Glutamatergic neuron (in vitro differentiated cells): ENCODE measurements at regions not wholly inside any gene's neighbourhood (a gene's known extent, or its start where the extent isn't known, plus 50 kb on each side); places are given as distances from the start of the nearest gene placed in this dataset.
"Not testable (repeated sequence)": the region's sequence is repeated elsewhere in the genome, so short reads cannot be mapped to it uniquely, and the experiment has no call there.

Experiments
- DNase-seq: peaks from one replicate; pipeline ENCODE4 v3.0.0; 2022
- H3K27ac Mint-ChIP-seq: one replicate; pipeline ENCODE4 v1.8.0; 2020; ENCODE audit warnings: mild to moderate bottlenecking, mixed read lengths, inconsistent platforms; ENCODE audit not compliant: unreplicated experiment
- H3K27me3 Mint-ChIP-seq: one replicate; pipeline ENCODE4 v1.8.0; 2020; ENCODE audit warnings: mild to moderate bottlenecking, moderate library complexity, mixed read lengths, inconsistent platforms; ENCODE audit not compliant: unreplicated experiment
- H3K36me3 Mint-ChIP-seq: one replicate; pipeline ENCODE4 v1.8.0; 2020; ENCODE audit warnings: mild to moderate bottlenecking, mixed read lengths, inconsistent platforms; ENCODE audit not compliant: unreplicated experiment
- H3K4me1 Mint-ChIP-seq: one replicate; pipeline ENCODE4 v1.8.0; 2020; ENCODE audit warnings: mild to moderate bottlenecking, low read depth, mixed read lengths, inconsistent platforms; ENCODE audit not compliant: unreplicated experiment
- H3K4me3 Mint-ChIP-seq: one replicate; pipeline ENCODE4 v1.8.0; 2020; ENCODE audit warnings: mild to moderate bottlenecking, mixed read lengths, inconsistent platforms; ENCODE audit not compliant: unreplicated experiment
- H3K9me3 Mint-ChIP-seq: one replicate; pipeline ENCODE4 v1.8.0; 2020; ENCODE audit warnings: mild to moderate bottlenecking, moderate library complexity, mixed read lengths, inconsistent platforms; ENCODE audit not compliant: unreplicated experiment
- CTCF ChIP-seq: fragments of 200-600 bp; sonication (generic); IDR thresholded peaks from one replicate; pipeline ENCODE4 v1.5.0; 2021; ENCODE audit not compliant: partially characterized antibody, unreplicated experiment

GRCh38 chr4:152188801-152189200 lies 347.1 kb downstream of the FBXW7 start:
- DNase-seq: no peak
- Mint-ChIP-seq H3K4me1 (peaks cover 13% of the 10 kb centered on the region), H3K36me3 (no peaks in the 10 kb centered on the region), H3K4me3 (no peak overlapping the region), H3K27ac (no peak overlapping the region), H3K27me3 (peaks cover 6% of the 10 kb centered on the region), H3K9me3 (peaks cover 1% of the 10 kb centered on the region)
- TF ChIP-seq CTCF: no peak

- Mint-ChIP-seq H3K27me3 (peaks cover 6% of the 10 kb centered on the region), H3K36me3 (no peaks in the 10 kb centered on the region), H3K4me1 (peaks cover 13% of the 10 kb centered on the region), H3K9me3 (peaks cover 1% of the 10 kb centered on the region), H3K27ac (no peak overlapping the region), H3K4me3 (no peak overlapping the region)
- no peak for DNase-seq
- TF ChIP-seq CTCF: no peak
Measured at GRCh38 chr4:152187693-152188092, 348.2 kb downstream of the FBXW7 start.

DNA sequence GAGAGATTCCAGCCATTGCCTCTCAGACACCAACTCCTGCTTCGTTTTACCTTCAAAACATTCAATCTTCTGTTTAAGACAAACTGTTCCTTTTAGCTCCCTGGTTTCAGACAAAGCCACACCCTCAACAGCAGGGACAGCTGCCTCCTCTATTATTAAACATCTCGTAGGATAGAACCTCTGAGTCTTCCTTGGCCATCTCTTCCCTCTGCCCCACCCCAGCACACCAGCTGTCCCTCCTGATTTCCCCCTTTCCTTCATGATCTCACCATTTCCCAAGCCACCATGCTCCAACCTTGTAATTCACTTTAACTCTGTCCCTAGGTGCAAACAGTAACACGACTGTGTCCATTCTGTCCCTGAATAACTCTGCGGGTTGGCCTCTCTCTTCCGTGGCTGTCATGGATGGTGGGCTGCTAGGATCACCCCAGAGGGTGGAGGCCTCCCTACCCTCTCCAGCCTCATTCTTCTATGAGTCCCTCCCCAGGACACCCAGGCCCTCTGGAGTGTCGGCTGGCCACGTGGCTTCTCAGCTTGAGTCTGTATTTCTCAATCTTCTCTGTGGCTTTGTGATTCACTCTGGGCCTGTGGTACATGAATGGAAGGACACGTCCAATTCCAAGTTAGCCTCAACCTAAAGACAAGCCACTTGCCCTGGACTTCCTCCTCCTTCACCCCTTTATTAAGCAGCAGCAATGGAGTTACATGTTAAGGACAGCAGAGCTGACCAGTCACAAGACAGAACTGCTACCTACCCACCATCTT lies 349.9 kb downstream of the FBXW7 start:
- no peak for DNase-seq
- peaks cover 6% of the 10 kb centered on the region for H3K27me3 Mint-ChIP-seq
- no peak for TF ChIP-seq CTCF
- H3K4me3 Mint-ChIP-seq: no peak overlapping the region
- no peak overlapping the region for H3K27ac Mint-ChIP-seq
- peaks cover 13% of the 10 kb centered on the region for H3K4me1 Mint-ChIP-seq
- no peaks in the 10 kb centered on the region for H3K36me3 Mint-ChIP-seq
- peaks cover 1% of the 10 kb centered on the region for H3K9me3 Mint-ChIP-seq

- Mint-ChIP-seq H3K27me3 (peaks cover 3% of the 10 kb centered on the region), H3K4me1 (peaks cover 5% of the 10 kb centered on the region), H3K27ac (no peak overlapping the region), H3K36me3 (peaks cover 4% of the 10 kb centered on the region), H3K9me3 (peaks cover 1% of the 10 kb centered on the region), H3K4me3 (no peak overlapping the region)
- no peak for DNase-seq
- TF ChIP-seq CTCF: no peak
Measured at GRCh38 chr4:152181150-152181549, 354.7 kb downstream of the FBXW7 start.

DNA sequence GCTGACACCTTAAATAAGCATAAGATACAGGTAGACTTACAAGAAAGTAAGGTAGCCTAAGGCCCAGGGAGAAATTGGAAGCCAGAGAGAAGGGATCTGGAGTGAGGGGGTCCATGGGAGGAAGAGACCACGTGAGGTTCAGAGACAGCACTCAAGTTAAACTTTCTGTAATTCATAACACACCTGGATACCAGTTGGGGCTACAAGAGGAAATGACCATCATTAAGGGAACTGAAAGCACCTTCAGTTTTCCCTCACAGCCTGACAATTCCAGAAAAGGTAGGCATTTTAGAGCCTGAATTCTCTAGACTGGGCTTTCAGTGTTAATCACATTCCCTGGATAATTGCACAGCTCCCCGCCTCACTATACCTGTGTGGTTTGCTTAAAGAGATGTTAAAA lies 355.5 kb downstream of the FBXW7 start:
- peaks cover 1% of the 10 kb centered on the region for H3K9me3 Mint-ChIP-seq
- H3K36me3 Mint-ChIP-seq: peaks cover 4% of the 10 kb centered on the region
- H3K4me3 Mint-ChIP-seq: no peak overlapping the region
- H3K27ac Mint-ChIP-seq: no peak overlapping the region
- H3K27me3 Mint-ChIP-seq: no peaks in the 10 kb centered on the region
- no peak for DNase-seq
- H3K4me1 Mint-ChIP-seq: peaks cover 3% of the 10 kb centered on the region
- TF ChIP-seq CTCF: no peak

GRCh38 chr4:152177538-152177937 lies 358.4 kb downstream of the FBXW7 start:
- not testable (repeated sequence) for H3K4me3 Mint-ChIP-seq, H3K36me3 Mint-ChIP-seq, H3K4me1 Mint-ChIP-seq, DNase-seq, H3K27ac Mint-ChIP-seq, H3K27me3 Mint-ChIP-seq, H3K9me3 Mint-ChIP-seq
